IPS DF 4.7 (cell line): ENCODE measurements at regions not wholly inside any gene's neighbourhood (a gene's known extent, or its start where the extent isn't known, plus 50 kb on each side); places are given as distances from the start of the nearest gene placed in this dataset.
"Not testable (repeated sequence)": the region's sequence is repeated elsewhere in the genome, so short reads cannot be mapped to it uniquely, and the experiment has no call there.

Source experiments
- DNase-seq: peaks from one replicate; pipeline ENCODE4 v3.0.0-alpha.2; 2013; ENCODE audit warnings: low spot score; ENCODE audit errors: extremely low read depth

DNA sequence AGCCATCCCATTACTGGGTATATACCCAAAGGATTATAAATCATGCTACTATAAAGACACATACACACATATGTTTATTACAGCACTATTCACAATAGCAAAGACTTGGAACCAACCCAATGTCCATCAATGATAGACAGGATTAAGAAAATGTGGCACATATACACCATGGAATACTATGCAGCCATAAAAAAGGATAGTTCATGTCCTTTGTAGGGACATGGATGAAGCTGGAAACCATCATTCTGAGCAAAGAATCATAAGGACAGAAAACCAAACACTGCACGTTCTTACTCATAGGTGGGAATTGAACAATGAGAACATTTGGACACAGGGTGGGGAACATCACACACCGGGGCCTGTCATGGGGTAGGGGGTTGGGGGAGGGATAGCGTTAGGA lies 60.3 kb upstream of the NMU start:
- not testable (repeated sequence) for DNase-seq

GRCh38 chr4:55706541-55706940 lies 70.4 kb upstream of the NMU start:
- DNase-seq = no peak

GRCh38 chr4:55707507-55707906 lies 71.4 kb upstream of the NMU start:
- no peak for DNase-seq

- not testable (repeated sequence) for DNase-seq
These were observed 71.9 kb upstream of the NMU start for GRCh38 chr4:55707991-55708390.

DNA sequence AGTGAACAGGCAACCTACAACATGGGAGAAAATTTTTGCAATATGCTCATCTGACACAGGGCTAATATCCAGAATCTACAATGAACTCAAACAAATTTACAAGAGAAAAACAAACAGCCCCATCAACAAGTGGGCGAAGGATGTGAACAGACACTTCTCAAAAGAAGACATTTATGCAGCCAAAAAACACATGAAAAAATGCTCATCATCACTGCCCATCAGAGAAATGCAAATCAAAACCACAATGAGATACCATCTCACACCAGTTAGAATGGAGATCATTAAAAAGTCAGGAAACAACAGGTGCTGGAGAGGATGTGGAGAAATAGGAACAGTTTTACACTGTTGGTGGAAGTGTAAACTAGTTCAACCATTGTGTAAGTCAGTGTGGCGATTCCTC lies 76.7 kb upstream of the NMU start:
- DNase-seq = not testable (repeated sequence)

DNA sequence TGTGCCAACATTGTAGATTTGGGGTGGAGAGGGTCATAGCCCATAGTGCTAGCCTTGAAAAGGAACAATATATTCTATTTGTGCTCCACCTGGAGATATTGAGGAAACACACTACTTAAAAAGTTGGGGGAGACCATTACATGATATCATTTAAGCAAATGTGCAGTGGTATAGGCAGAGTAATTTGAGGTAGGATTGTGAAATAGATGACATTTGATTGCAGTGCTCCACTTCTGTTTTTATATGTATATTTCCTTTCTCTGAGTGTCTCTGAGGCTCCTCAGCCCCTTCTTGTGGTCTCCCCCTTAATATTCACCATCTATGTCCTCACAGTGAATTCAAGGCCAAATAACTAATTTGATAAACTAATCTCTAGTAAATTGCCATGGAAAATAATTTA lies 85.6 kb upstream of the NMU start:
- DNase-seq = no peak

DNA sequence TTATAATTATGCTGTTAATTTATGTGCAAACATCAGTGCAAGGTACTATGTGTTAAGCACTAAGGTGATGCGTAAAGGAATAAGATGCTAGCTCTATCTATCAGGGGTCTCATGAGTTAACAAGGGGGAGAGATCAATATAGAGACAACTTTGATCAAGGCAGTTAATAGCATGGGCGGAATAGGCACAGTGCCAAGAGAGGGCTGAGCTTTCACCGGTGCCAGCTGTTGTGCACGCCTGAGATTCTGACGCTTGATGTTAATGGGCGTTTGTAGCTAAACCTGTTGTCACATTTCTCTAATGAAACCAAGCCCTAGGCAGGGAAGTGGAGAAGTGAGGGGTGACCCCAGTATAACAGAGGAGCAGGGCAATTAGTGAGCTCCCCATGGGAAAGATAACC lies 86.0 kb upstream of the NMU start:
- no peak for DNase-seq

- no peak for DNase-seq
These were observed 87.3 kb upstream of the NMU start for GRCh38 chr4:55723403-55723802.

- no peak for DNase-seq
These were observed 89.0 kb upstream of the NMU start for GRCh38 chr4:55725057-55725456.

DNA sequence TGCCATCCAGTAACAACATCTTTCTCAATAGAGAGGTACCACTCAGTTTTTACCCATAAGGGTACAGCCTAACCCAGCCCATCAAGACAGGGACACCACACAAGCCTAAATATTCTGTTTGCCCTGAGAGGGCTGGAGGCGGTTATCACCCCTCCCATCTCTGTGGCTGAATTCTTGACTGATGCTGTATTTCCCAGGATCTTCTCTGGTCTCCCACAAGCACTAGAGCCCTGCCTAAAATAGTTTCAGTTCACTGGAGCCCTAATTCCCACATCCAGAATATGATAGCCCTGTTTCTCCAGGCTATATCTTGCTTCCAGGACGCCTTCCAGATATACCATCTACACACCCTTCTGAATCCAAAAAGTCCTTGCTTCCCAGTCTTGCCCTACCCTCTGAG lies 91.6 kb upstream of the NMU start:
- DNase-seq = no peak

- no peak for DNase-seq
These were observed 90.0 kb upstream of the EXOC1L start for GRCh38 chr4:55729351-55730279.

DNA sequence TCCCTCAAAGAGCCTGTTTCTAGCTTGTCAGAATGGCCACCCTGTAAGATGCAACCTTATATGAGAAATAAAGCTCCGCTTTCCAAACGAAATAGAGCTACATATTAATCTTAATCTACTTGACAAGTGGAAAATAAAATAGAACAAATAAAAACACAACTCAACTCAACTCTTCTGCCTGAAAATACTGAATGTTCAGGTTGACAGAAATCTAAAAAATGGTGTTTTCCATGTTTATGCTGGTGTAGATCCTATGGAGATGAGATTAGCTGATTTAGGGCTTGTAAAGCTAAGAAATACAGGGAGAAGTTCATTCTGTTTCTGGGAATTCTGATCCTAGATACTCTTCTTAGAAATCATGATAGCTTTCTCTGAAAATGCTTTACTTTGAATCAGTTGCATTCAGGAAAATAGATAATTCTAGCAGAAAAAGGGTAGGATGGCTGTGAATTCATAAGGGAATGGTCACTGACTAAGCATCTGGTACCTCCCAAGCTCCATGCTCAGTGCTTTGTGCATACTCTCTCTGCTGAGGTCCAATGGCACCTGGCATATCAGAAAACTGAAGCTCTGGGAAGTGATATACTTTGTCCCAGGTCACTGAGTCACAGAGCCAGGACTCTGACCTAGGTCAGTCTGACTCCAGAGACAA lies 89.2 kb upstream of the EXOC1L start:
- no peak for DNase-seq

DNA sequence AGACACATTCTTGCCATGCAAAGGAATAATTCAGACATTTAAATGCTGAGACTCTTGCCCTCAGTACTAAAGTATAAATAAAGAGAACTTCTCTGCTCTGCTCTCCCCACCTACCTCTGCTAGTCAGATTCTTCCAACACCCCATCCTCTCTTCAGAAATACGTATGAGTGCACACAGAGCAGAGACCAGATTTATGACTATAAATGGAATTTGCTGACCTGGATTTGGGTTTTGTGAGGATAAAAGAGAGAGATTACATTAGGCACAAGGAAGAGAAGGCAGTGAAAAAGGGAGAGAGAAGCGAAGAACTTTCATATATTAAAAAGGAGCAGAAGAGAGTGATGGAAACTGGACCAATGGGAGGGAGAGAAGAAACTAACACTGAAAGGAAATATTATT lies 87.6 kb upstream of the EXOC1L start:
- DNase-seq = no peak

DNA sequence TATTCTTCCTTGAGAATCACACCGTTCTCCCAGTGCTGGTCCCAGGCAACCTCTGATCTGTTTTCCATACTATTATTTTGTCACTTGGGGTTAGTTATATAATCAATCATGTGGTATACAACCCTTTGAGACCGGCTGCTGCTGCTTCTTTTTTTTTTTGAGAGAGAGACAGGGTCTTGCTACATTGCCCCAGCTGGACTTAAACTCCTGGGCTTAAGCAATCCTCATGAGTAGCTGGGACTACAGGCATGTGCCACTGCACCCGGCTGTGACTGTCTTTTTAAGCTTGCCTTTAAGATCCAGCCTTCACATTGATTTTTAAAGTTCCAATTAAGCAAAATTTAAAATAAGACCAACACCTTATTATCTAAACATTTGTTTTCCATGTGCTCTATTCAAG lies 86.7 kb upstream of the EXOC1L start:
- DNase-seq = no peak

DNA sequence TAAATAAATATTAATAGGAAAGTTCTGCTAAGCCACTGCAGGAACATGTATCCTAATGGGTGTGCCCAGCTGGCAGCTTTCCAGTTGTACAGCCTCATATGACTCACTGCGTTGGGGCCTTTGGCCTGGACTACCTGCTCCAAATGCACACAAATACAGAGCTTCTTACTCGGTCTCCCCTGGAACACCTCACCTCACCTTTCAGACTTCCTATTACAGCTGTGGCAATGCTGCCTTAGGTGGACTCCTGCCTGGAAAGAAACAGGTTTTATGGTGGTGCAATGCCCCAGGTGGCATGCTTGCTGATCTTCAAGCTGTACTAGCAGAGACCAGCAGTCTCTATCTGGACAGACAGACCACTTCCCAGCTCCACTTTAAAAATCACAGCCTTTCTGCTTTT lies 85.7 kb upstream of the EXOC1L start:
- no peak for DNase-seq

- DNase-seq = no peak
These were observed 82.9 kb upstream of the EXOC1L start for GRCh38 chr4:55736605-55737183.

GRCh38 chr4:55742655-55743202 lies 76.9 kb upstream of the EXOC1L start:
- DNase-seq = no peak

DNA sequence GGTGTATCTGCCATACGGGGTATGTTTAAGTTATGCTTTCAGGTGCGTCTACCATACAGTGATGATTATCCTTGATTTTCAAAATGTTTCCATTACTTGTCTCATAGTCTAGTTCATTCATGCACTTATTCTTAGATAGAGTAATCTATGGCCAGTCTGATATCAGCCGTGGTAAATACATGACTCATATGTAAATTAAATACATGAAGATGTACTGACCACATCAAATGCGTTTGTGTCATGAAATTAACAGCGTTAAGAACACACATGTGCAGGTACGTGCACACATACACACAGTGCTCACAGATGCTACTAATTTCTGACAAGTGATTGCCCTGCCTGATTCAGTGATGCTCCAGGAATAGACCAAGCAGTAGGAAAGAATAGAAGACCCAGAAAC lies 75.2 kb upstream of the EXOC1L start:
- no peak for DNase-seq

DNA sequence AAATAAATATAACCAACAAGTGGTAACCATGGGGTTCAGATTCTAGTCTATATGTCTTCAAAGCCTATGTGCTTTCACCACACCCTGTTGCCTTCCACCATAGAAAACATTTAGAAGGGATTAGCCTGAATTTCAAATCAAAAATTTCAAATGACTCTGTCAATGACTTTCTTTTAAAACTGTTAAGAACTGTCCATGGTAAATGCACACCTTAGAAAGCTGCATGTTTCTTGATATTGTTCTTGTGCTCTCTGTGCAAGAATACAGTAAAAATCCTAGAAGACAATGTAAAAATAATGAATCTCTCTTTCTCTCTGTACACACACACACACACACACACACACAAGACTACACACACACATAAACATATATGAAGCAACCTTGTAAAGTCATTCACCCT lies 74.6 kb upstream of the EXOC1L start:
- DNase-seq = no peak

GRCh38 chr4:55747793-55748192 lies 71.8 kb upstream of the EXOC1L start:
- DNase-seq = no peak

- no peak for DNase-seq
These were observed 69.9 kb upstream of the EXOC1L start for GRCh38 chr4:55749666-55750065.

DNA sequence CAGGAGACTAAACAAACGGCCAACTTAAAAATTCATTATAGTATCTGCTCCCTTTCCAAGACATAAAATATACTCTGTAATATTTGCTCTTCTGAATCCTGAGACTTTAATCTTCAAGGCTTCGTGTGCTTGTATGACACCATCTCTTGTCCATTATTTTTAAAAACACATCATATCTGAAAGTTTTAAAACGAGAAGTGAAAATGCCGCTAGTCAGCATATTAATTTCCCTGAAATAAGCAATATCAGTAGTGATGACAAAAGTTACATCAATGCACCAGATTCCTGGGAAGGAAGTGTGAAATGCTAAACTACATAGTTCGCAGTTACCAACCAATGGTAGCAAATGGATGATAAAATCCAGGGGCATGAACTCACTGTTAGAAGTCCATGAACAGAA lies 66.8 kb upstream of the EXOC1L start:
- DNase-seq = no peak
